NCI-H1436 (cell line): ENCODE measurements at regions not wholly inside any gene's neighbourhood (a gene's known extent, or its start where the extent isn't known, plus 50 kb on each side); places are given as distances from the start of the nearest gene placed in this dataset.

ENCODE experiments used
- DNase-seq: peaks from one replicate; lab custom pipeline; 2025; lab: John Stamatoyannopoulos, UW

GRCh38 chr2:66382091-66382490 is 52.8 kb upstream of the MEIS1 start:
- DNase-seq = no peak

GRCh38 chr2:66379473-66379872 is 55.5 kb upstream of the MEIS1 start:
- DNase-seq = no peak

GRCh38 chr2:66377832-66378231 is 57.1 kb upstream of the MEIS1 start:
- DNase-seq = no peak

GRCh38 chr2:66370824-66371223 is 64.1 kb upstream of the MEIS1 start:
- no peak for DNase-seq

- no peak for DNase-seq
Observed at GRCh38 chr2:66366619-66367018, 68.3 kb upstream of the MEIS1 start.

GRCh38 chr2:66364495-66365333 is 70.2 kb upstream of the MEIS1 start:
- no peak for DNase-seq

- DNase-seq = no peak
Observed at GRCh38 chr2:66362701-66363100, 72.2 kb upstream of the MEIS1 start.

GRCh38 chr2:66346231-66346664 is 88.7 kb upstream of the MEIS1 start:
- DNase-seq = no peak

- DNase-seq = no peak
Observed at GRCh38 chr2:66344087-66344663, 90.8 kb upstream of the MEIS1 start.

GRCh38 chr2:66343259-66343658 is 91.7 kb upstream of the MEIS1 start:
- DNase-seq = no peak

- no peak for DNase-seq
Observed at GRCh38 chr2:66340521-66340920, 94.4 kb upstream of the MEIS1 start.

- peak; percentile 2 for DNase-seq
Observed at GRCh38 chr2:66334237-66335029, 100.5 kb upstream of the MEIS1 start.

GRCh38 chr2:66331176-66331575 is 103.7 kb upstream of the MEIS1 start:
- no peak for DNase-seq

- no peak for DNase-seq
Observed at GRCh38 chr2:66329081-66329605, 105.8 kb upstream of the MEIS1 start.

- DNase-seq = no peak
Observed at GRCh38 chr2:66327066-66327740, 107.7 kb upstream of the MEIS1 start.

- DNase-seq = no peak
Observed at GRCh38 chr2:66324909-66325528, 109.9 kb upstream of the MEIS1 start.

- DNase-seq = no peak
Observed at GRCh38 chr2:66324356-66324755, 110.6 kb upstream of the MEIS1 start.

- DNase-seq = no peak
Observed at GRCh38 chr2:66323406-66323805, 111.5 kb upstream of the MEIS1 start.

- no peak for DNase-seq
Observed at GRCh38 chr2:66322506-66323260, 112.2 kb upstream of the MEIS1 start.

- no peak for DNase-seq
Observed at GRCh38 chr2:66318009-66318561, 116.8 kb upstream of the MEIS1 start.
